SKM-1 (cell line): ENCODE measurements at regions not wholly inside any gene's neighbourhood (a gene's known extent, or its start where the extent isn't known, plus 50 kb on each side); places are given as distances from the start of the nearest gene placed in this dataset.
"Not testable (repeated sequence)": the region's sequence is repeated elsewhere in the genome, so short reads cannot be mapped to it uniquely, and the experiment has no call there.

Source experiments
- DNase-seq: peaks from one replicate; lab custom pipeline; 2025; ENCODE audit not compliant: unreplicated experiment; lab: John Stamatoyannopoulos, UW

DNA sequence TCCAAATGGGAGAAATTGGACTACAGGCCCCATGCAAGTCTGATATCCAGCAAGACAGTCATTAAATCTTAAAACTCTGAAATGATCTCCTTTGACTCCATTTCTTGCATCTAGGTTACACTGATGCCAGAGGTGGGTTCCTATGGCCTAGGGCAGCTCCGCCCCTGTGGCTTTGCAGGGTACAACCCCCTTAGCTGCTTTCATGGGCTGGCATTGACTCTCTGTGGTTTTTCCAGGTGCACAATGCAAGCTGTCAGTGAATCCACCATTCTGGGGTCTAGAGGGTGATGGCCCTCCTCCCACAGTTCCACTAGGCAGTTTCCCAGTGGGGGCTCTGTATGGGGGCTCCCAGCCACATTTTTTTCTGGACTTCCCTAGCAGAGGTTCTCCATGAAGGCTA is 228.5 kb upstream of the ADAMTS3 start:
- no peak for DNase-seq

DNA sequence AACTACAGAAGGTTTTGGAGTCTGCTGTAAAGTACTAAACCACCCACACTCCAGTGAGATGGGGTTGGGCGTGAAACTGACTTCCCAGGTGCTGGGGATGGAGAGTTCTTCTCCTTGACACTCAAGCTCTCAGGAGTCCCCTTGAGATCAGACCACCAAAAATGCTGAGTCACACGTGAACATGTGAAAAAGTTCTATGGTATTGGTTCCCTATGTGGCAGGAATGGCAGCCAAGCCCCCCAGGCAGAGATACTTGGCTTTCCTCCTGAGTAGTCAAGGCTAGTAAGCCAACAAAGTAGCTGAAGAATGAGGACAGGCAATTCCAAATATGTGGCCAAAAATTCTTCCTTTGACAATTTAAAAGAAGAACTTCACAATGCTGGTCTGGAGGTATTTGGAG is 222.0 kb upstream of the ADAMTS3 start:
- DNase-seq, result no peak

DNA sequence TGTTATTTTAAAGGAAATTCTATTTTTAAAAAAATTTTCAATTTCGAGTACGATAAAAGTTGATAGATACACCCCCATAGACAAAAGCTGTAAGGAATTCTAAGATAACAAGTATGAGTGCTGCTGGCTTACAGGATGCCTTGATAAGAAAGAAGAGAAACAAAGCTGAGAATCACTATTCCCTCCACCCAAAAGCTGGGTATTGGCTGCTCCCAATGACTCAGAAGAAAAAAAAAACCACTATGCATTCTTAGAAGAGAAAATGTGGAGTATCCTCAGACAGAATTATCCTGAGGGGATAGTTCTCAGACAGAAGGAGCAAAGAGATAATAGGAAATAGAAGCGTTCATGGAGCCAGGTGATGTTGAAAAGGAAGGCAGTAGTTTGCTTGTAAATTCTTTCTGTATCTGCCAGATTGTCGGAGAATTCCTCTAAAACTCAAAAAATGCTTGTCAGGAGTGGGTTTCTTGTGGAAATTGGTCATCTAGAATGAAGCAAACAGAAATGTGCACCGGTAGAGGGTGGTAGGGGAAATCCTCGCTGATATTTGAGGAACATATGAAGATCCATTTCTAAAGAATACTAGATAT is 217.5 kb upstream of the ADAMTS3 start:
- DNase-seq, result no peak

DNA sequence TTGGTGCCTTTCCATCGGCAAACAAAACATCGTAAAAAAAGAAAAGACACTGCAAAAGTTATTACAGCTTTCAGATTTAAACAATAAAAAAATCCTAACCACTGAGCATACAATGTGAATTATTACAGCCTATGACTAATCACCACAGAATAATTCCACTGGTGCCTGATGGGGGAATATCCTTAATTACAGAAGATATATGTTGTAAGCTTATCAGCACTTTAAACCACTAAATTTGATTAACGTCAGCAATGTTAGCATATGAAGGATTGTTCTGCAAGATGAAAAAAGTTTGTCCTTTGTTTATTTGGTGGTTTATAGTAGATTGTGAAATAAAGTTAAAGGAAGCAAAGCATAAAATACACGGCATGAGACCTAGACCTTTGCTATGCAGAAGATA is 210.2 kb upstream of the ADAMTS3 start:
- no peak for DNase-seq

DNA sequence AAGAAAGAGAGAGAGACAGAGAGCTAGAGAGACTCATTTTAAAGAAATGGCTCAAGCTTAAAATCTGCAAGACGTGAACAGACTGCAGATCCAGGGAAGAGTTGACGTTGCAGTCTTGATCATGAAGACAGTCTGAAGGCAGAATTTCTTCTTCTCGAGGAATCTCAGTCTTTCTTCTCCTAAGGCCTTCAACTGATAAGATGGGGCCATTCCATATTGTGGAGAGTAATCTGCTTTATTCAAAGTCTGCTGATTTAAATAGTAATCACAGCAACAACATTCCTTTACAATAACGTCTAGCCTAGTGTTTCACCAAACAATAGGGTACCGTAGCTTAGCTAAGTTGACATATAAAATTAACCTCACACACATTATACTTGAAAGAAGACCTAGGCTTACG is 208.4 kb upstream of the ADAMTS3 start:
- DNase-seq, result no peak

DNA sequence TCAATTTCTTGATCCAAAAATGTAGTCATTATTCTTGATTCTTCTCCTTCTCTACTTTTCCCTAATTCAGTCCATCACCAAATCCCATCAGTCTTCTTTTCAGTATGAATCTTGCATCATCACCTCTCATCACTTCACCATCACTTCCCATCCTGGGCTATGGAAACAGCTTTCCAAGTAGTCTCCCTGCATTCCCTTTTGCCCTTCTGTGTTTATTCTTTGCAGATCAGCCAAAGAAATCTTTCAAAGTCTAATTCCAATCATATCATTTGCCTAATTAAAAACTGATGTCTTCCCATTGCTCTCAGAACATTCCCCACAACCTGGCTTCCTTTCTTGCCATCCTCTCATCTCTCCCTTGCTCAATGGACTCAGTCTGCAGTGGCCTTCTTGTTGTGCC is 201.7 kb upstream of the ADAMTS3 start:
- no peak for DNase-seq

DNA sequence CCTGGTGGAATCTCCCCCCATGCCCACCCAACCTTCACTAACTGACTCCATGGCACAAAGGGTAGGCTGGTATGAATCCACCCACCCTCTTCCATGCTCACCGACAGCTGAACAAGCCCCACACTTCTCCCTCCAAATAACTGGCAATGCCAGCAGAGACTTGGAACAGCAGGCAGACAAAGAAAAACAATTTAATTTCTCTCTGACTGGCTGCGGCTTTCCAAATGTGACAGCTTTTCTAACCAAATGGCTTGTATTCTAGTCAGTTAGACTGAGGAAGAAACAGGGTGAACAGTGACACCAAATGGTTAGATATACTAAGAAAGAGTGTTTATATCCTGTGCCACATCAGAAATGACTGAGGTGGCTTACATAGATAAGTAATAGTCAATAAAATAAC is 199.3 kb upstream of the ADAMTS3 start:
- no peak for DNase-seq

DNA sequence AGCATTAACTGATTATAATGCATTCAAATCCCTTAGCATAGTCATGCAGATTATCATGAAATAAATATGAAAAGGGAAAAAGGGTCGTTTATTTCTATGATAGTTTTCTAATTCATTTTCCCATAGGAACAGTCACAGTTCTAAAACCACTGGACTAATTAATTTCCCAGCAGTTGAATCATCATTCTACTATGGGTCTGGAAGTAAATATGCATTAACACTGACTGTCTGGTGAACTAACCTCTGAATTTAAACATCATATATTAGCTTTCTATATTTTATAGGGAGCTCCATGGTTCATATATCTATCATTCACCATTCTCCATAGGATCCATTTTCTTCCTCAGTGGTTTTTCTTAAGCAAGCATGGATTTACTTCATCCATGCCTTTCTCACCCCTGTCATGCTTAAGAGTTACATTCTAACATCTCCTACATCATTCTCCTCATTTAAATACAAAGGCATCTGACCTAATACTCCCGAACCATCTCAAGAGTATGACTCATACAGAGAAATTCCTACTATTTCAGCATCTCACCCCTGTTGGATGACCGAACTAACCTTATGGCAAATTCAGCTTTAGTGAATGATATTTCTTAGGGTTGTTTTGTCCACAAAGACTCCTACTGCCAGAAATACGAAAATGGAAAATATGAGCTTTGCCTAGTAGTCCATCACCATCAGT is 198.7 kb upstream of the ADAMTS3 start:
- no peak for DNase-seq

DNA sequence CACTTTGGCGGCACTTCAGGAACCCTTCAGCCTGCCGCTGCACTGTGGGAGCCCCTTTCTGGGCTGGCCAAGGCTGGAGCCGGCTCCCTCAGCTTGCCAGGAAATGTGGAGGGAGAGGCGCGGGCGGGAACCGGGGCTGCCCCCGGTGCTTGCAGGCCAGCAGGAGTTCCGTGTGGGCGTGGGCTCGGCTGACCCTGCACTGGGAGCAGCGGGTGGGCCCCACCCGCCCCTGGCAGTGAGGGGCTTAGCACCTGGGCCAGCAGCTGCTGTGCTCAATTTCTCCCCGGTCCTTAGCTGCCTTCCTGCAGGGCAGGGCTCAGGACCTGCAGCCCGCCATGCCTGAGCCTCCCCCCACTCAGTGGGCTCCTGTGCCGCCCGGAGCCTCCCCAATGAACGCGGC is 196.8 kb upstream of the ADAMTS3 start:
- DNase-seq, result not testable (repeated sequence)

DNA sequence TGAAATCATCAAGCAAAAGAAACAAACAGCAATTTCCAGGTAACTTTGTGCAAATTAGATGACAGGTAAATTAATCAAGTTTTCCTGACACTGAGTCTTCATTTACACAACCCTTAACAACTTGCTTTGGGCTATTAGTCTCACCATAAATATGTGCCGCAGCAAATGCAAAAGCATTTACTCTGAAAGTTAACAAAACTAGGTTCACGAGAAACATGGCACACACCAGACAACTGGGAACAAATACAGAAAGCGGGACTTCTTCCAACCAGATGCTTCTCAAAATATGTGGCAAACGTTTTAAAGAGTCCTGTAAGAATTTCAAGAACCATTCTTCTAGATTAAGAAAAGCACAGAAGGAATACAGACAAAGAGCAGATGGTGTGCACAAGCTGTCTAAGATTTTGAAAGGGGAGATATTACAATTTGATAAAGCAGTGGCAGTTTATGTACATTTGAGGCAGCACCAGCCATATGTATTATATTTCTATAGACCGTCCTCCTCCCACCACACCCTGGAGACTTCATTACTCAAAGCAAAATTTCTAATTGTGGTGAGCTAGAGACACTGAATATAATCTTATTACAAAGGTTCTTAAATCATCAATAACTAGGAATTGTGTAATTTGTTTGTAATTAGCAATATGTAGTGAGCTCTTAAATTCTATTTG is 192.5 kb upstream of the ADAMTS3 start:
- no peak for DNase-seq

DNA sequence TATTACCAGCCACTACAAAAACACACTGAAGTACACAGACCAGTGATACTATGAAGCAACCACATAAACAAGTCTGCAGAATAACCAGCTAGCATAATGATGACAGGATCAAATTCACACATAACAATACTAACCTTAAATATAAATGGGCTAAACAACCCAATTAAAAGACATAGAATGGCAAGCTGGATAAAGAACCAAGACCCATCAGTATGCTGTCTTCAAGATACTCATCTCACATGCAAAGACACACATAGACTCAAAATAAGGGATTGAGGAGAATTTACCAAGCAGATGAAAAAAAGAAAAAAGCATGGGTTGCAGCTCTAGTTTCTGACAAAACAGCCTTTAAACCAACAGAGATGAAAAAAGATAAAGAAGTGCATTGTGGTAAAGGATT is 184.4 kb upstream of the ADAMTS3 start:
- not testable (repeated sequence) for DNase-seq

DNA sequence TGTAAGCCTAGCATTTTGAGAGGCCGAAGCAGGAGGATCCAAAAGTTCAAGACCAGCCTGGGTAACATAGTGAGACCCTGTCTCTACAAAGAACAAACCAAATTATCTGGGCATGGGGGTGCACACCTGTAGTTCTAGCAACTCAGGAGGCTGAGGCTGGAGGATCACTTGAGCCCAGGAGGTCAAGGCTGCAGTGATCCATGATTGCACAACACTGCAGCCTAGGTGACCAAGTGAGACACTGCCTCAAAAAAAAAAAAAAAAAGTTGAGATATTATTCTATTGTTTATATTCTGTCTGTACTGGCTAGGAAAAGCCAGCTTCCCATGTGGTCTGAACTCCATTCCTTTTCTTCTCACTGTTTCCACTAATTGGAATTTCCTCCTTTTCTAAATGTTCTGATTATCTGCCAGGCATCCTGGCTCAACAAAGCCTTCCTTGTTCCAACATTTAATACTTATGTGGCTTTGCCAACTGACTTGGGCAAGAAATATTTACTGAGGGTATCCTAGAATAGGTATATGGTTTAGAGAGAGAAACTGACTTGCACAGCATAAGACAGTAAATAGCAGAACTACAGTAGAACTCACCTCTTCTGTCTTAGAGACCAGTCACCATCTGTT is 175.2 kb upstream of the ADAMTS3 start:
- DNase-seq, result no peak

DNA sequence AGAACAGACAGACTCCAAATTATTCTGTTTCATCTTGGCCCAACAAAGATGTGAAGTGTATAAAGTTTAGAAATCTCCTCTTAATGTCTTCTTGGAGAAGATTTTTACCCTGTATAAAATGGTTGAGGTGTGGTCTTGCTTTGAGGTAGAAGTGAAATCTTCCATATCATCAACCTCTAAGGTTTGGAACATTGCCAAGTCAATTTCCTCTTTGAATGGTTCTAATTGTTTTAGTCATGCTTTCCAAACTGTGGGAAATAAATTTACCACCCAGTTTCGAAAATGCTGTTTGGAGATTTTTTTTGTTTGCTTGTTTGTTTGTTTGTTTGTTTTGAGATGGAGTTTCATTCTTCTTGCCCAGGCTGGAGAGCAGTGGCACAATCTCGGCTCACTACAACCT is 174.1 kb upstream of the ADAMTS3 start:
- no peak for DNase-seq

DNA sequence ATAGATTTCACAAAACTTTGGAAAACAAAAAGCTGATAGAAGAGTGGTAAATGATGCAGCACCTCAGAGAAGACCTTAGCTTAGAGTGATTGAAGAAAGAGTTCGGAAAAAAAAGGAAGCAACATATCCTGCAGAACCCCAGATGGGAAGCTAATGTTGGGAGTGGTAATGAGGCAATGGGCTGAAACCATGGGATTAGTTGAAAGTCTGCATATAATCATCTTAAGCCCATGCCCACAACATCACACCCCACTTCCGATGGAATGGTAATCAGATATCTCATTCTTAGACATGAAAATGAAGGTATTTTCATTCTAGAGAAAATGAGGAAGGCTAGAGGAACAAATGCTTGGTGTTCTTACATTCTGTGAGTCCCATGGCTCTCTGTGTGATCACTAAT is 146.3 kb upstream of the ADAMTS3 start:
- no peak for DNase-seq

DNA sequence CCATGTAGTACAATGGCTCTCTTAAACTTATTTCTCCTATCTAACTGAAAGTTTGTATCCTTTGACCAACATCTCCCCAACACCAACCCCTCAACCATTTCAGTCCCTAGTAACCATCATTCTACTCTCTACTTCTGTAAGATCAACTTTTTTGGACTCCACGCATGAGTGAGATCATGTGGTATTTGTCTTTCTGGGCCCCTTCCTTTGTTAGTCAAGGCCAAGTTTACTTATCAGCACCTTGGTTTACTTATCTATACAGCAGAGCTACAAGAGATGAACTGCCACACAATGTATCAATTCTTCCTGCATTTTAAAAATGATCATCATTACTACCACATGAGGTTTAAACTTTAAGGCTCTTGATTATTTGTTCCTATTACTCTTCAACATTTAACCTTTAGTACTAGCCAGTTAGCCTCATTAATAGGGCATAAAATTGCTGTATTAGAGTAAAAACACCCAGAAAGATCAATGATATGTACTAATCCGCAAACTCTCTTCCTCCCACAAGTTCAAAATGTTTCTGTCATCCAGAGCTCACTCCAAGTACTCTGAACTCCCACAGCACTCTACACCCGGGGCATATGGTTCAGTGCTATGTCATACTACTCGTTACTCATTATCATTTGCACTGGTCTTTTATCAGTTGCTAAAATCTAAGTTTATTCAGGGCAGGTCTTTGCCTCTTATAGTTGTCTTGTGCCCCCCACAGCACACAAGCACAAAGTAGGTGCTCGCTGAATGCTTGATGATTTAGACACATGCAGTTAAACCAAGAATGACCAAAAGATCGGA is 145.7 kb upstream of the ADAMTS3 start:
- no peak for DNase-seq

DNA sequence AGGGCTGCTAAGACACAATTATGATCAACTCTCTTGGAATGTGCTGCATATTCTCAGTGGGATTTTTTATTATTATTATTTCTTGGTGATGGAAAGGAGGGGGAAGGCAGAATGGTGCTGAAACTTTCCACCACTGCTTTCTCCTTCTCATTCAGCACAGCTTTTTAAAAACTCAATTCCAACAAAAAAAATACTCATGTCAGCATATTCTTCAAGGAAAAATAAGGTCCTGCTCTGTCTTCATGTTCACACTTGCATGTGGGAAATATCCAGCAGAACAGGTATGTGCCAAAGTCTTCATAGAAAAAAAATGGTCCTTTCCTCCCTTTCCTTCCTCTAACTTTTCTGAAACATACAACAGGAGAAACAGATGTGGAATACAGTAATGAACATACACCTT is 144.0 kb upstream of the ADAMTS3 start:
- DNase-seq, result no peak

DNA sequence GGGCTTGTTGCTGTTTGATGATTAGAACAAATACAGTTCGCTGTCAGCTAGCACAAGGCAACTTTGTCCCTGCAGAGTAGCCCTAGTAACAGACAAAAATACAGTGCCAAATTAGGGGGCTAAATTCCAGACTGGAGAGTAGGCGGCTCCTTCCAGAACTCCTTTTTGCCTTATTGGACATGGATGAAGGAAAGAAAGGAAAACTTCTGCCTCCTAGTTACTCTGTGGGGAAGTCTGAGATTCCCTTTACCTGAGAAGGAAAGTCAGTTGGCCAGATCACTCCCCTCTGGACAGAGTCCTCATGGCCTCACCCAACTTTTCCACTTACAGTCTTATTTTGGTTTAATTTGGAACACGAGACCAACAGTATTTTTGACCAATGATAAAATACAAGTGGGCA is 140.5 kb upstream of the ADAMTS3 start:
- no peak for DNase-seq

DNA sequence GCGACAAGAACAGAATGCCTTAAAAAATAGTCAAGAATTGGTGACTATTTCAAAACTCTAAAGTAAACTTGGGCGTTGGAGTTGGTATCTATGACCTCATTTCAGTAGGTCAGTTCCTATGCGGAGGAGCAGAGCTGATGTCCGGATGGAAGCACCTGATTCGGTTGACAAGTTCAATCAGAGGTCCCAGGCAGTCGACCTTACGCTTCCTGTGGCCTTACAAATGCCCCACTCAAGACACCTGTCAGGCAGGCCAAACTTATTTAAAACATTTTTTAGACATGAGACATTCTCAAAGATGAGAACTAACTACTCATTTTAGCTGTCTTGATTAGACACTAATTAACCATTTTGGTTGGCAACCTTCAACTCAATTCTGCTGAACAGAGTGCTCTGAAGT is 137.7 kb upstream of the ADAMTS3 start:
- no peak for DNase-seq

DNA sequence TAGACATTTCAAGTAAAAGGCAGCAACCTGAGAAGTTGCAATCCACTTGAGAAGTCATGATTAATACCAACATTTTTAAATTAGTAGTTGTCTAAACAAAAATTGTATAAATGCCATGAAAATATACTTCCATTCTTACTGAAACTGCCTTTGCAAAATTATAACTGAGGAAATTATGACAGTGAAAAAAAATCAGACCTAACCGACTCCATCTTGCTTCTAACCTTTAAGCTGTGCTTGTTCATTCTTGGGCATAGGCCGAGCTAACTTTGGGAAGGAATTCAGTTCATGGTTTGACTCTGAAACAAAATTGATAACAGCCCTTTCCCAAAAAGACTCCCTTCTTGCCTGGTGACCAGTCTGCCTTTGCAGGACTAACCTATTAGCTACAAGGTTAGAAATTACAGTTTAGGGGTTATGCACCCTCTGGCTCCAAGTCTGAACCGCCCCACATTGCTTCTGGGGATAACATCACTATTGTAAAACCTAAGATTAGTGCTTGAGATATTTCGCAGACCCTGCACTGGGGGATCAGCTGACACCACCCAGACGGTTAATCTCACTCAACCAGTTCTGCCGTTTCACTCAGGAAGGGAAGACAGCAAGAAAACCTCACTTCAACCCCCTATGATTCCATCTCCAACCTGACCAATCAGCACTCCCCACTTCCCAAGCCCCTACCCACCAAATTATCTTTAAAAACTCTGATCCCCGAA is 136.1 kb upstream of the ADAMTS3 start:
- not testable (repeated sequence) for DNase-seq

DNA sequence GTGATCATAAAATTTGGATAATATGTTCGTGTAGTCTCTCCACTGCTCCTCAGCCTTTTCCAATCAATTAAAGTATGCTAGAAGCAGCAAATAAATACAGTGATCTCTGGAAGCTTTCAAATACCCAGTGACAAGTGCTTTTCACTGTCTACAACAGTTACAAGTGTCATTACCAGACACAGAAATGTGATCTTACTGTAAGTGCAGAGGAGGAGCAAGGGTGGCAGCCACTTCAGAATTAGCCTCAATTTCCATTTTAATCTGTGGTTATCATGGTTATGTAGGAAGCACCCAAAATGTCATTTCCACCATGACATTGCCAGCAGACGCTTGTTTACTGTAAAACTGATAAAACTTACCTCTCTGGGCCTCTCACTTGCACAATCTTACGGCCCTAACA is 133.9 kb upstream of the ADAMTS3 start:
- no peak for DNase-seq
